Endothelial cell of umbilical vein (primary cell): ENCODE measurements at regions not wholly inside any gene's neighbourhood (a gene's known extent, or its start where the extent isn't known, plus 50 kb on each side); places are given as distances from the start of the nearest gene placed in this dataset.

Experiments
- BruUV-seq: library from RNA; stranded (reverse); fragments of 400-500 nt; replicated peaks from 2 replicates; lab custom pipeline; 2021; lab: Mats Ljungman, UMichigan
- CTCF ChIA-PET: fragments of 300-600, 350-600 bp; sonication (Branson Sonifier 250); formaldehyde crosslinking; loops from one replicate; lab custom pipeline; 2021; ENCODE audit warnings: antibody characterized with exemption, inconsistent platforms; lab: Charles Lee
- POLR2A ChIA-PET: fragments of 300-600, 350-600 bp; sonication (Branson Sonifier 250); formaldehyde crosslinking; loops from one replicate; lab custom pipeline; 2021; ENCODE audit warnings: antibody characterized with exemption, inconsistent platforms; lab: Charles Lee
- DNase-seq: peaks from one replicate; pipeline ENCODE4 v3.0.0-alpha.2; 2011; ENCODE audit warnings: low read depth, low spot score
- FAIRE-seq: peaks from 2 replicates; lab custom pipeline; 2011; peaks lifted over from hg19 to GRCh38; lab: Jason Lieb, UNC
- H2AFZ ChIP-seq: 2 replicates; pipeline ENCODE4 v1.6.0; 2012; ENCODE audit warnings: low read depth, low read length, control low read depth, inconsistent platforms
- H3K27ac ChIP-seq: 2 replicates; pipeline ENCODE4 v1.5.1; 2011; ENCODE audit warnings: low read depth, mild to moderate bottlenecking, control low read depth, low read length, moderate library complexity; ENCODE audit not compliant: insufficient read depth
- H3K27me3 ChIP-seq, 2 experiments: 2 replicates each; pipeline versions ENCODE4 v1.6.0 to v1.6.1; 2011; ENCODE audit warnings: low read length in 2 of 2, mixed read lengths in 1 of 2; ENCODE audit not compliant: control insufficient read depth in 2 of 2, insufficient read depth in 2 of 2
- H3K36me3 ChIP-seq, 2 experiments: 2 replicates in 1 of 2; 3 replicates in 1 of 2; pipeline ENCODE4 v1.5.1; 2011; ENCODE audit warnings: low read length in 2 of 2, mild to moderate bottlenecking in 1 of 2, moderate library complexity in 1 of 2; ENCODE audit not compliant: control insufficient read depth in 2 of 2, insufficient read depth in 2 of 2; ENCODE audit errors: extremely low read depth in 1 of 2
- H3K4me1 ChIP-seq: 3 replicates; pipeline ENCODE4 v1.5.1; 2011; ENCODE audit warnings: mild to moderate bottlenecking, low read length; ENCODE audit not compliant: control insufficient read depth, insufficient read depth; ENCODE audit errors: extremely low read depth
- H3K4me2 ChIP-seq: 2 replicates; pipeline ENCODE4 v1.6.1; 2011; ENCODE audit warnings: low read length, control low read depth, mixed read lengths; ENCODE audit not compliant: insufficient read depth
- H3K4me3 ChIP-seq, 3 experiments: fragments of 200-600 bp in 1 of 3; sonication (generic), shearing (Covaris generic) in 1 of 3; replicated peaks in 1 of 3; 2 replicates each; pipeline ENCODE4 v1.5.1; 2011 to 2016; ENCODE audit warnings: control low read depth in 3 of 3, low read length in 3 of 3, mild to moderate bottlenecking in 2 of 3, inconsistent platforms in 1 of 3, low read depth in 1 of 3, moderate library complexity in 1 of 3; ENCODE audit not compliant: insufficient read depth in 1 of 3
- H3K79me2 ChIP-seq: 2 replicates; pipeline ENCODE4 v1.6.0; 2012; ENCODE audit warnings: low read length, inconsistent platforms; ENCODE audit not compliant: control insufficient read depth, insufficient read depth
- H3K9ac ChIP-seq: replicated peaks from 2 replicates; pipeline ENCODE3; 2011; ENCODE audit warnings: low read length, control low read depth; ENCODE audit not compliant: insufficient read depth; ENCODE audit errors: extremely low read depth
- H3K9me1 ChIP-seq: replicated peaks from 3 replicates; pipeline ENCODE4 v1.6.0; 2011; ENCODE audit warnings: mild to moderate bottlenecking, low read length; ENCODE audit not compliant: control insufficient read depth, insufficient read depth; ENCODE audit errors: extremely low read depth
- H3K9me3 ChIP-seq: replicated peaks from 2 replicates; pipeline ENCODE4 v1.5.1; 2012; ENCODE audit warnings: low read length, inconsistent platforms; ENCODE audit not compliant: control insufficient read depth, insufficient read depth
- H4K20me1 ChIP-seq: replicated peaks from 2 replicates; pipeline ENCODE3; 2011; ENCODE audit warnings: mild to moderate bottlenecking, low read length; ENCODE audit not compliant: control insufficient read depth, insufficient read depth; ENCODE audit errors: extremely low read depth
- CTCF ChIP-seq, 2 donors: IDR thresholded peaks; 1 replicate in 1 of 2; 2 replicates in 1 of 2; pipeline ENCODE4 v1.5.1; 2011; ENCODE audit warnings: low read length in 2 of 2, mild to moderate bottlenecking in 2 of 2, moderate library complexity in 2 of 2, control low read depth in 1 of 2, inconsistent platforms in 1 of 2, low read depth in 1 of 2; ENCODE audit not compliant: insufficient read depth in 1 of 2; ENCODE audit errors: extremely low read depth in 1 of 2
- EZH2 ChIP-seq: IDR thresholded peaks from 2 replicates; pipeline ENCODE4 v1.6.1; 2012; ENCODE audit warnings: borderline replicate concordance, low read depth, mild to moderate bottlenecking, moderate library complexity, low read length, inconsistent platforms; ENCODE audit not compliant: severe bottlenecking
- FOS ChIP-seq: IDR thresholded peaks from 2 replicates; pipeline ENCODE4 v1.6.1; 2011; ENCODE audit warnings: mild to moderate bottlenecking, low read length, moderate library complexity, borderline replicate concordance; ENCODE audit not compliant: insufficient read depth
- GATA2 ChIP-seq: IDR thresholded peaks from 2 replicates; pipeline ENCODE4 v1.7.0; 2011; ENCODE audit warnings: low read depth, mild to moderate bottlenecking, moderate library complexity, mixed read lengths, low read length; ENCODE audit not compliant: insufficient read length, insufficient read depth
- JUN ChIP-seq: IDR thresholded peaks from 2 replicates; pipeline ENCODE4 v1.6.1; 2011; ENCODE audit warnings: borderline replicate concordance, low read depth; ENCODE audit not compliant: insufficient read length, insufficient read depth
- MAX ChIP-seq: IDR thresholded peaks from 2 replicates; pipeline ENCODE4 v1.6.1; 2011; ENCODE audit not compliant: insufficient read depth, insufficient read length
- MYC ChIP-seq: IDR thresholded peaks from one replicate; pipeline ENCODE4 v1.6.1; 2011; ENCODE audit warnings: mild to moderate bottlenecking, low read depth, low read length
- POLR2A ChIP-seq: IDR thresholded peaks from 2 replicates; pipeline ENCODE4 v1.6.1; 2012; ENCODE audit warnings: low read depth, mild to moderate bottlenecking, control low read depth, low read length
- POLR2AphosphoS5 ChIP-seq: IDR thresholded peaks from 2 replicates; pipeline ENCODE4 v1.6.1; 2012; ENCODE audit warnings: low read depth, mild to moderate bottlenecking, control low read depth, low read length, moderate library complexity; ENCODE audit not compliant: insufficient read depth
- dilution Hi-C: fragments of 300-500 bp; cut with MboI; formaldehyde crosslinking; loops from one replicate; pipeline ENCODE4 v1.15.0; 2019; ENCODE audit warnings: low sequenced_read_pairs; ENCODE audit not compliant: extremely low pct_ligation_motif_present
- intact Hi-C: fragments of 100-400 bp; cut with micrococcal nuclease; formaldehyde crosslinking; loops from one replicate; pipeline ENCODE4 v1.10.0; 2022

- no peak overlapping the region for H3K4me2 ChIP-seq
- no TSS peak for BruUV-seq
- peaks cover 4 to 6% of the 10 kb centered on the region in 2 experiments for H3K27me3 ChIP-seq
- H3K27ac ChIP-seq, result no peak overlapping the region
- dilution Hi-C loops (no loop called here), intact Hi-C loops (loop anchor here (5.0 to 10.0 kb wide), 2 partner anchors 195 to 313 kb away; no protein-coding TSS in a partner anchor)
- CTCF ChIA-PET, result no interaction called here
- no peak overlapping the region for H3K9ac ChIP-seq
- peaks cover 13% of the 10 kb centered on the region for H3K4me1 ChIP-seq
- H3K9me1 ChIP-seq, result no peaks in the 10 kb centered on the region
- no peak overlapping the region for H2AFZ ChIP-seq
- no peaks in the 10 kb centered on the region for H3K9me3 ChIP-seq
- no peaks in the 10 kb centered on the region for H4K20me1 ChIP-seq
- POLR2A ChIA-PET, result no interaction called here
- no peak for FAIRE-seq
- H3K79me2 ChIP-seq, result no peaks in the 10 kb centered on the region
- TF ChIP-seq FOS (no peak), GATA2 (no peak), CTCF (IDR thresholded peaks at IDR 0.05; ENCODE audit: extremely low read depth in 1 of 2, insufficient read depth in 1 of 2, low read depth in 1 of 2, low read length in 2 of 2) (no peak), POLR2AphosphoS5 (no peak), MYC (no peak), EZH2 (no peak), POLR2A (no peak), JUN (no peak), MAX (no peak)
- no peak overlapping the region for H3K4me3 ChIP-seq
- H3K36me3 ChIP-seq, result no peaks in the 10 kb centered on the region
- DNase-seq, result no peak
Observed at GRCh38 chr1:42037586-42037985, 115.6 kb upstream of the GUCA2B start.
